ENCODE measurements at regions not wholly inside any gene's neighbourhood (a gene's known extent, or its start where the extent isn't known, plus 50 kb on each side); places are given as distances from the start of the nearest gene placed in this dataset.

DNA sequence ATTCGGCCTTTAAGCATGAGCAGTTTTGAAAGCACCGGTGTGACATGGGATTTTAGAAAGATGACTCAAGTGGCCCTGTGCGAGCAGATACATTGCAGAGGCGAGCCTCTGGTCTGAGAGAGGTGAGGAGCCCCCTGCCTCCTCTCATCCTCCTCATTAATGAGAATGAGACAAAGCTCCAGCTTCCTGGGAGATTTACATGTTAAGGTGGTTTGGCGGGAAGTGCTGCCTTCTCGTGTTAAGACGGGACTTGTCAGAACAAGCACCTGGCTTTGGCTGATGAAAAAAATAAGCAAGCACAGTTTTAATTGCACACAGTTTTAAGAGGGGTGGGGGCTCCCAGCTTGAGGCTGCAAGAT lies 68.1 kb downstream of the ACTL7B start:
- Histone ChIP-seq H3K9ac (ENCODE audit: low read depth, low read length, poor library complexity, severe bottlenecking) (no peak overlapping the region), H3K36me3 (ENCODE audit: insufficient read depth, low read length) (no peaks in the 10 kb centered on the region), H3F3A (ENCODE audit: low read depth) (no peaks in the 10 kb centered on the region), H2AFZ (ENCODE audit: low read length) (no peak overlapping the region), H3K4me1 (ENCODE audit: insufficient read depth, low read length, poor library complexity, severe bottlenecking) (no peaks in the 10 kb centered on the region), H3K9me3 (ENCODE audit: insufficient read depth, low read depth, low read length) (no peaks in the 10 kb centered on the region; the same call in 1 of the 2 replicates), H3K4me3 (ENCODE audit: low read length, poor library complexity, severe bottlenecking) (no peak overlapping the region), H3K4me2 (ENCODE audit: low read depth, low read length, poor library complexity, severe bottlenecking) (no peak overlapping the region), H3K9me2 (replicated peaks; ENCODE audit: low read depth, low read length) (no peaks in the 10 kb centered on the region), H3K27me3 (ENCODE audit: insufficient read depth, low read length, poor library complexity, severe bottlenecking) (no peaks in the 10 kb centered on the region), H4K20me1 (ENCODE audit: insufficient read depth, low read length, poor library complexity, severe bottlenecking) (no peaks in the 10 kb centered on the region), H3K79me2 (ENCODE audit: insufficient read depth, low read length) (no peaks in the 10 kb centered on the region)
- no peak for TF ChIP-seq EZH2phosphoT487 (IDR thresholded peaks at IDR 0.05; ENCODE audit: borderline replicate concordance)
- TF ChIP-seq, protein P1, sequence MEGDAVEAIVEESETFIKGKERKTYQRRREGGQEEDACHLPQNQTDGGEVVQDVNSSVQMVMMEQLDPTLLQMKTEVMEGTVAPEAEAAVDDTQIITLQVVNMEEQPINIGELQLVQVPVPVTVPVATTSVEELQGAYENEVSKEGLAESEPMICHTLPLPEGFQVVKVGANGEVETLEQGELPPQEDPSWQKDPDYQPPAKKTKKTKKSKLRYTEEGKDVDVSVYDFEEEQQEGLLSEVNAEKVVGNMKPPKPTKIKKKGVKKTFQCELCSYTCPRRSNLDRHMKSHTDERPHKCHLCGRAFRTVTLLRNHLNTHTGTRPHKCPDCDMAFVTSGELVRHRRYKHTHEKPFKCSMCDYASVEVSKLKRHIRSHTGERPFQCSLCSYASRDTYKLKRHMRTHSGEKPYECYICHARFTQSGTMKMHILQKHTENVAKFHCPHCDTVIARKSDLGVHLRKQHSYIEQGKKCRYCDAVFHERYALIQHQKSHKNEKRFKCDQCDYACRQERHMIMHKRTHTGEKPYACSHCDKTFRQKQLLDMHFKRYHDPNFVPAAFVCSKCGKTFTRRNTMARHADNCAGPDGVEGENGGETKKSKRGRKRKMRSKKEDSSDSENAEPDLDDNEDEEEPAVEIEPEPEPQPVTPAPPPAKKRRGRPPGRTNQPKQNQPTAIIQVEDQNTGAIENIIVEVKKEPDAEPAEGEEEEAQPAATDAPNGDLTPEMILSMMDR (conservative IDR thresholded peaks at IDR 0.05; ENCODE audit: low read length): no peak

- Histone ChIP-seq H3K9me3 (ENCODE audit: insufficient read depth, low read depth, low read length) (no peaks in the 10 kb centered on the region; the same call in 1 of the 2 replicates), H2AFZ (ENCODE audit: low read length) (no peak overlapping the region), H3F3A (ENCODE audit: low read depth) (no peaks in the 10 kb centered on the region), H4K20me1 (ENCODE audit: insufficient read depth, low read length, poor library complexity, severe bottlenecking) (no peaks in the 10 kb centered on the region), H3K36me3 (ENCODE audit: insufficient read depth, low read length) (no peaks in the 10 kb centered on the region), H3K4me2 (ENCODE audit: low read depth, low read length, poor library complexity, severe bottlenecking) (no peak overlapping the region), H3K4me3 (ENCODE audit: low read length, poor library complexity, severe bottlenecking) (no peak overlapping the region), H3K79me2 (ENCODE audit: insufficient read depth, low read length) (no peaks in the 10 kb centered on the region), H3K27me3 (ENCODE audit: insufficient read depth, low read length, poor library complexity, severe bottlenecking) (no peaks in the 10 kb centered on the region), H3K9ac (ENCODE audit: low read depth, low read length, poor library complexity, severe bottlenecking) (no peak overlapping the region), H3K9me2 (replicated peaks; ENCODE audit: low read depth, low read length) (no peaks in the 10 kb centered on the region), H3K4me1 (ENCODE audit: insufficient read depth, low read length, poor library complexity, severe bottlenecking) (no peaks in the 10 kb centered on the region)
- TF ChIP-seq, protein P1 (conservative IDR thresholded peaks at IDR 0.05; ENCODE audit: low read length): no peak
- TF ChIP-seq EZH2phosphoT487 (IDR thresholded peaks at IDR 0.05; ENCODE audit: borderline replicate concordance): no peak
These were observed 68.7 kb downstream of the ACTL7B start for GRCh38 chr9:108786901-108787689.

DNA sequence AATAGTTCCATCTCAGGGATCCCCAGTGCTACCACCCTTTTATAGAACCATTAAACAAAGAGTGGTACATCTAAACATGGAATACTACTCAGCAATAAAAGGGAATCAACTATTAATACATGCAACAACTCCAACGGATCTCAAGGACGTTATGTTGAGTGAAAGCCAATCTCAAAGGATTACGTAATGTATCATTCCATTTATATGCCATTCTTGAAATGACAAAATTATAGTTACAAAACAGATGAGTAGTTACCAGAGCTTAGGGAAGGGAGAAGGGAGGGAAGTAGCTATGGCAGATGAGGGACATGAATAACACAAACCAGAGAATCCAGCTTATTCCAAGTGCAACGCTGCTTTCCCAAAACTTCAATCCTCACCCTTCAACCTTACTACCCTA lies 69.5 kb downstream of the ACTL7B start:
- H3K9ac ChIP-seq (ENCODE audit: low read depth, low read length, poor library complexity, severe bottlenecking): no peak overlapping the region
- H3K4me1 ChIP-seq (ENCODE audit: insufficient read depth, low read length, poor library complexity, severe bottlenecking): no peaks in the 10 kb centered on the region
- no peaks in the 10 kb centered on the region for H3K36me3 ChIP-seq (ENCODE audit: insufficient read depth, low read length)
- H3K9me3 ChIP-seq (ENCODE audit: insufficient read depth, low read depth, low read length): no peaks in the 10 kb centered on the region; the same call in 1 of the 2 replicates
- no peaks in the 10 kb centered on the region for H3K79me2 ChIP-seq (ENCODE audit: insufficient read depth, low read length)
- no peak overlapping the region for H3K4me2 ChIP-seq (ENCODE audit: low read depth, low read length, poor library complexity, severe bottlenecking)
- H3F3A ChIP-seq (ENCODE audit: low read depth): no peaks in the 10 kb centered on the region
- H3K4me3 ChIP-seq (ENCODE audit: low read length, poor library complexity, severe bottlenecking): no peak overlapping the region
- H2AFZ ChIP-seq (ENCODE audit: low read length): no peak overlapping the region
- no peaks in the 10 kb centered on the region for H3K27me3 ChIP-seq (ENCODE audit: insufficient read depth, low read length, poor library complexity, severe bottlenecking)
- TF ChIP-seq, protein P1 (conservative IDR thresholded peaks at IDR 0.05; ENCODE audit: low read length): no peak
- no peak for TF ChIP-seq EZH2phosphoT487 (IDR thresholded peaks at IDR 0.05; ENCODE audit: borderline replicate concordance)
- no peaks in the 10 kb centered on the region for H3K9me2 ChIP-seq (replicated peaks; ENCODE audit: low read depth, low read length)
- H4K20me1 ChIP-seq (ENCODE audit: insufficient read depth, low read length, poor library complexity, severe bottlenecking): no peaks in the 10 kb centered on the region

All from Loucy (cell line).